HL-60 (cell line): ENCODE measurements at regions not wholly inside any gene's neighbourhood (a gene's known extent, or its start where the extent isn't known, plus 50 kb on each side); places are given as distances from the start of the nearest gene placed in this dataset.

Experiments
- TF ChIP-seq, protein P1 (sequence below): IDR thresholded peaks from one replicate; pipeline ENCODE4 v1.5.1; 2011; ENCODE audit warnings: low read length, control low read depth, inconsistent platforms; ENCODE audit not compliant: insufficient read depth
- TF ChIP-seq, protein P2 (sequence below): IDR thresholded peaks from 2 replicates; pipeline ENCODE4 v1.6.1; 2012; ENCODE audit warnings: low read depth; ENCODE audit not compliant: insufficient replicate concordance

DNA sequence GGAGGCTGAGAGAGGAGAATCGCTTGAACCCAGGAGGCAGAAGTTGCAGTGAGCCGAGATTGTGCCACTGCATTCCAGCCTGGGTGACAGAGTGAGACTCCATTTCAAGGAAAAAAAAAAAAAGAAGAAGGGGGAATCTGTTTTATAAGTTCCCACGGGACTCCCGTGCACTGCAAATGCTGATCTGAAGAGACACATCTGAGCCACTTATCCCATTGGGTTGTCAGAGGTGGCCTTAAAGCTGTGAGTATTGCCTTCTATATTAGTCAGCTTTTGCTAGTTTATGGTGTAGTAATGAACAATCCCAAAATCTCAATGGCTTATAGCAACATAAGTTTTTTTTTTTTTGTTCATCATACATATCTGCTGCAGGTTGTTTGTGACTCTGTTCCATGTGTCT lies 82.8 kb downstream of the MRM1 start:
- TF ChIP-seq, protein P1, sequence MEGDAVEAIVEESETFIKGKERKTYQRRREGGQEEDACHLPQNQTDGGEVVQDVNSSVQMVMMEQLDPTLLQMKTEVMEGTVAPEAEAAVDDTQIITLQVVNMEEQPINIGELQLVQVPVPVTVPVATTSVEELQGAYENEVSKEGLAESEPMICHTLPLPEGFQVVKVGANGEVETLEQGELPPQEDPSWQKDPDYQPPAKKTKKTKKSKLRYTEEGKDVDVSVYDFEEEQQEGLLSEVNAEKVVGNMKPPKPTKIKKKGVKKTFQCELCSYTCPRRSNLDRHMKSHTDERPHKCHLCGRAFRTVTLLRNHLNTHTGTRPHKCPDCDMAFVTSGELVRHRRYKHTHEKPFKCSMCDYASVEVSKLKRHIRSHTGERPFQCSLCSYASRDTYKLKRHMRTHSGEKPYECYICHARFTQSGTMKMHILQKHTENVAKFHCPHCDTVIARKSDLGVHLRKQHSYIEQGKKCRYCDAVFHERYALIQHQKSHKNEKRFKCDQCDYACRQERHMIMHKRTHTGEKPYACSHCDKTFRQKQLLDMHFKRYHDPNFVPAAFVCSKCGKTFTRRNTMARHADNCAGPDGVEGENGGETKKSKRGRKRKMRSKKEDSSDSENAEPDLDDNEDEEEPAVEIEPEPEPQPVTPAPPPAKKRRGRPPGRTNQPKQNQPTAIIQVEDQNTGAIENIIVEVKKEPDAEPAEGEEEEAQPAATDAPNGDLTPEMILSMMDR, result no peak
- TF ChIP-seq, protein P2, sequence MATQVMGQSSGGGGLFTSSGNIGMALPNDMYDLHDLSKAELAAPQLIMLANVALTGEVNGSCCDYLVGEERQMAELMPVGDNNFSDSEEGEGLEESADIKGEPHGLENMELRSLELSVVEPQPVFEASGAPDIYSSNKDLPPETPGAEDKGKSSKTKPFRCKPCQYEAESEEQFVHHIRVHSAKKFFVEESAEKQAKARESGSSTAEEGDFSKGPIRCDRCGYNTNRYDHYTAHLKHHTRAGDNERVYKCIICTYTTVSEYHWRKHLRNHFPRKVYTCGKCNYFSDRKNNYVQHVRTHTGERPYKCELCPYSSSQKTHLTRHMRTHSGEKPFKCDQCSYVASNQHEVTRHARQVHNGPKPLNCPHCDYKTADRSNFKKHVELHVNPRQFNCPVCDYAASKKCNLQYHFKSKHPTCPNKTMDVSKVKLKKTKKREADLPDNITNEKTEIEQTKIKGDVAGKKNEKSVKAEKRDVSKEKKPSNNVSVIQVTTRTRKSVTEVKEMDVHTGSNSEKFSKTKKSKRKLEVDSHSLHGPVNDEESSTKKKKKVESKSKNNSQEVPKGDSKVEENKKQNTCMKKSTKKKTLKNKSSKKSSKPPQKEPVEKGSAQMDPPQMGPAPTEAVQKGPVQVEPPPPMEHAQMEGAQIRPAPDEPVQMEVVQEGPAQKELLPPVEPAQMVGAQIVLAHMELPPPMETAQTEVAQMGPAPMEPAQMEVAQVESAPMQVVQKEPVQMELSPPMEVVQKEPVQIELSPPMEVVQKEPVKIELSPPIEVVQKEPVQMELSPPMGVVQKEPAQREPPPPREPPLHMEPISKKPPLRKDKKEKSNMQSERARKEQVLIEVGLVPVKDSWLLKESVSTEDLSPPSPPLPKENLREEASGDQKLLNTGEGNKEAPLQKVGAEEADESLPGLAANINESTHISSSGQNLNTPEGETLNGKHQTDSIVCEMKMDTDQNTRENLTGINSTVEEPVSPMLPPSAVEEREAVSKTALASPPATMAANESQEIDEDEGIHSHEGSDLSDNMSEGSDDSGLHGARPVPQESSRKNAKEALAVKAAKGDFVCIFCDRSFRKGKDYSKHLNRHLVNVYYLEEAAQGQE, result no peak
